ENCODE measurements at regions not wholly inside any gene's neighbourhood (a gene's known extent, or its start where the extent isn't known, plus 50 kb on each side); places are given as distances from the start of the nearest gene placed in this dataset.

DNA sequence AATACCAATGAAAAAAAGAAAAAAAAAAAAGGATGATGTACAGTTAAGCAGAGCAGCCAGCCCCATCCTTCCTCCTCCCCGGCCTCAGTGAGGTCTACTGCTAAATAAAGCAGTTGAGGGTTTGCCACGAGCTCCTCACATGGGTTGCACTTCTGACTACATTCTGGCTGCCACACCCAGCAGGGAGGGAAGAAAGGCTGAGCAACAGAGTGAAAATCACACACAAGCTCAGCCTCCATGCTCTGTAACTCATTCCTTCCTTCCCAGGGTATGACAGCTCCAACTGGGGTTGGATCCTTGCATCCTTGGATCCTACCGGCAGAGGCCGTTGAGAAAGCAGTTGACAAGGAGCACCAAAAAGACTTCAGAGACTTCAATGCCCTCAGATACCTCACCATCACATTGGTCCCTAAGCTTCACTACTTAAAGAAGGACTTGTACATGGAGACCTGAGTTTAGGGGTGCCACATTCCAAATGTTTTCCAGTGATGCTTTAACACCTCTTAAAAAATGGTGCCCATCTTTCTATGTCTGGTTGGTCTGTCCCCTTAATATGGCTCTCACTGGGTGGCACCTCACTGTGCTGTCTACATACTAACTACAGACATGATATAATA, 52.9 kb upstream of the PIK3CG start:
- Mint-ChIP-seq H3K27ac (peak overlapping the region; percentile 79 to 88), H3K4me1 (ENCODE audit: low read depth in 2 of 2) (peaks cover 11 to 14% of the 10 kb centered on the region in 2 donors), H3K9me3 (no peaks in the 10 kb centered on the region), H3K4me3 (no peak overlapping the region), H3K36me3 (ENCODE audit: insufficient read depth) (no peaks in the 10 kb centered on the region), H3K27me3 (no peaks in the 10 kb centered on the region)
- ATAC-seq (replicated peaks) (peak; percentile 96), DNase-seq (peak; percentile 10 to 23 (median 23))

DNA sequence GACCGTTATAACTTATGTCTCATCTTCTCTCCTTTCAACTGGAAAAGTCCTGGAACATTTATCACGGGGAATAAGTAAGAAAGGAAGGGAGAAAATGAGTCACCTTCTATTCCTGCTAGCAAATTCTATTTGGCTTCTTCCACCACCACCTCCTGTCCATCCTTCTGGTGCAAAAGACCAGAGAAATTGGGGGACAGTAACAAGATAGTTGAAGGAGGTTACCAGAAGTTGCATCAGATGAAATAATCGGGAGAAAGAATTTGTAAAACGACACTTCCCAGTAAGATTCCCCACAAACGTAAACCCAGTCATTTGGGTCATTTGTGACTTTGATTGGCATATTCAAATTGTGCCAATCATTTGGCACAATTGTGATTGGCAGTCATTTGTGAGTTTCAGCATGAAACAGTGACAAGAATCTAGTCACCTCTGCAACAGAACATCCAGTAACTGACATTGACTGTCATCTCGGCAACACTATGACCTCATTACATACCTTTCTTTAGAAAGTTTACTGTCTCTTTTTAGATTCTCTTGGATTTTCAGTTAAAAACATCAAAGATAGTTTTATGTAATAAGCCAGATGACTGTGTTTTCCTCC, 51.3 kb upstream of the PIK3CG start:
- H3K27ac Mint-ChIP-seq: peak overlapping the region in 1 of 2 donors; percentile 16
- no peak overlapping the region for H3K4me3 Mint-ChIP-seq
- no peak for DNase-seq

DNA sequence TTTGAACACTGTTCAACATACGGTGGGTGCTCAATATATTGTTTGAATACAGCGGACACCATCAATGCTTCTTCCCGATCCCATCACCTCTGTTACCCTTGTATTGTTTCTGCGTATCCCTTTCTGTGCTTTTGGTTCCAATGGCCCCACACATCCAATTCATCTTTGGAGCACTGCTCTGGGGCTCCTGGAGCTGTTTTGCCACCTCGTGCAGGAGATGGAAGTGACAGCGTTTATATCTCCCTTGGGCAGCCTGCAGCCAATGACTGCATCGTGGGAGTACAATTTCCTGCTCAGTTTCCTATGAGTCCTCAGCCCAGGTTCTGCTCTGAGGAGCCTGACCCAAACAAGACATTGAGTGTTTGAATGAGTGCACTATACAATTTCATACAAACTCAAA, 50.2 kb upstream of the PIK3CG start:
- Mint-ChIP-seq H3K9me3 (no peaks in the 10 kb centered on the region), H3K4me3 (no peak overlapping the region)

More for the DNA sequence above, 51.3 kb upstream of the PIK3CG start:
- no peak for ATAC-seq (replicated peaks)
- Mint-ChIP-seq H3K36me3 (ENCODE audit: insufficient read depth) (no peaks in the 10 kb centered on the region), H3K4me1 (ENCODE audit: low read depth in 2 of 2) (peaks cover 11 to 14% of the 10 kb centered on the region in 2 donors), H3K27me3 (no peaks in the 10 kb centered on the region), H3K9me3 (no peaks in the 10 kb centered on the region)

More for the DNA sequence above, 50.2 kb upstream of the PIK3CG start:
- ATAC-seq (replicated peaks): no peak
- Mint-ChIP-seq H3K27me3 (no peaks in the 10 kb centered on the region), H3K27ac (no peak overlapping the region), H3K36me3 (ENCODE audit: insufficient read depth) (no peaks in the 10 kb centered on the region), H3K4me1 (ENCODE audit: low read depth in 2 of 2) (peaks cover 11 to 14% of the 10 kb centered on the region in 2 donors)
- no peak for DNase-seq

All from effector memory CD8-positive, alpha-beta T cell (primary cell).